ENCODE measurements at regions not wholly inside any gene's neighbourhood (a gene's known extent, or its start where the extent isn't known, plus 50 kb on each side); places are given as distances from the start of the nearest gene placed in this dataset.

DNA sequence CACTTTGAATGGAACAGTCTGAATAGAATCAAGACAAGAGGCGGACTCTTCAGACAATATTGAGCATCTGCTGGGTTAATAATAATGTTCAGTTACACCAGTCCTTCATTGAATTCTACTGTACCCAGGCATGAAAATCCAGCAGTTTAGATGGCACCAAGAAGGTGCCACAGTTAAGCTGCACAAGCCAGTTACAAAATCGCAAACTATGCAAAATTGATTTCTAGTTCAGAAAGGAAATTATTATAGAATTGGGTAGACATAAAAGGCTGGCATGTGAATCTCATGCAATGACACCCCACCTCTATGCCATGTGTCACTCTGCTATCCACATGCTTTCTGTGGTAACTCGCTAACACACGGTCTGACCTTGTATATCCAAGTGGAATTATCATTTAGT is 105.8 kb upstream of the VCX3A start:
- Histone ChIP-seq H3K9me3 (ENCODE audit: control insufficient read depth, insufficient read depth, low read depth, low read length) (no peaks in the 10 kb centered on the region), H4K20me1 (ENCODE audit: control insufficient read depth, extremely low read depth, insufficient read depth, low read length) (no peaks in the 10 kb centered on the region)
- TF ChIP-seq, protein P1, sequence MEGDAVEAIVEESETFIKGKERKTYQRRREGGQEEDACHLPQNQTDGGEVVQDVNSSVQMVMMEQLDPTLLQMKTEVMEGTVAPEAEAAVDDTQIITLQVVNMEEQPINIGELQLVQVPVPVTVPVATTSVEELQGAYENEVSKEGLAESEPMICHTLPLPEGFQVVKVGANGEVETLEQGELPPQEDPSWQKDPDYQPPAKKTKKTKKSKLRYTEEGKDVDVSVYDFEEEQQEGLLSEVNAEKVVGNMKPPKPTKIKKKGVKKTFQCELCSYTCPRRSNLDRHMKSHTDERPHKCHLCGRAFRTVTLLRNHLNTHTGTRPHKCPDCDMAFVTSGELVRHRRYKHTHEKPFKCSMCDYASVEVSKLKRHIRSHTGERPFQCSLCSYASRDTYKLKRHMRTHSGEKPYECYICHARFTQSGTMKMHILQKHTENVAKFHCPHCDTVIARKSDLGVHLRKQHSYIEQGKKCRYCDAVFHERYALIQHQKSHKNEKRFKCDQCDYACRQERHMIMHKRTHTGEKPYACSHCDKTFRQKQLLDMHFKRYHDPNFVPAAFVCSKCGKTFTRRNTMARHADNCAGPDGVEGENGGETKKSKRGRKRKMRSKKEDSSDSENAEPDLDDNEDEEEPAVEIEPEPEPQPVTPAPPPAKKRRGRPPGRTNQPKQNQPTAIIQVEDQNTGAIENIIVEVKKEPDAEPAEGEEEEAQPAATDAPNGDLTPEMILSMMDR (conservative IDR thresholded peaks at IDR 0.05 in 1 of 2, IDR thresholded peaks at IDR 0.05 in 1 of 2; ENCODE audit: low read depth in 1 of 2, low read length in 2 of 2): no peak
- TF ChIP-seq EZH2 (IDR thresholded peaks at IDR 0.05; ENCODE audit: low read length, missing control alignments): no peak

DNA sequence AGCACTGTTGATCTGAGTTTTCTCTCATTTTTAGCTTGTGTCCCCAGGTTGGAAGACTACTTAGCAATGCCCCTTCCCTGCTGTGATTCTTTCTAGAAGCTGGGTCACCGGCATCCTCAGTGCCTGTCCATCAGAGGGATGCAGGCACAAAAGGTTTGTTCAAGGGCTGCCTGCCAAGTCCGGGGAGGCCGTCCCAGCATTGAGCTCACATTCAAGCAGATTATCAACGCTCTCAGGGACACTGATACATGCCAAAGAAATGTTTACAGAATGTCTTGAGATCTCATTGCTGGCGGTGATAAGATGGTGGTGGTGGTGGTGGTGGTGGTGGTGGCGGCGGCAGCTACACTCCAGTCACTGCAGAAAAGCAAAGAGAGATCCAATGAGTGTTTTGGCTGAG is 79.6 kb upstream of the VCX3A start:
- no peaks in the 10 kb centered on the region for H3K27me3 ChIP-seq (ENCODE audit: control insufficient read depth, insufficient read depth, low read length)
- H3K36me3 ChIP-seq (ENCODE audit: control insufficient read depth, insufficient read depth, low read length): no peaks in the 10 kb centered on the region
- H3K4me2 ChIP-seq (ENCODE audit: extremely low read depth, insufficient read depth, low read length): no peak overlapping the region
- no peaks in the 10 kb centered on the region for H3K4me1 ChIP-seq (ENCODE audit: control insufficient read depth, extremely low read depth, insufficient read depth, low read length)
- H3K4me3 ChIP-seq (replicated peaks in 1 of 4; ENCODE audit: control extremely low read depth in 1 of 4, insufficient read depth in 1 of 4, low read depth in 3 of 4, low read length in 4 of 4): no peak overlapping the region
- no peak overlapping the region for H3K27ac ChIP-seq (ENCODE audit: insufficient read depth, low read length)
- H3K9ac ChIP-seq (ENCODE audit: insufficient read depth, low read length): no peak overlapping the region
- H3K9me3 ChIP-seq (ENCODE audit: control insufficient read depth, insufficient read depth, low read depth, low read length): no peaks in the 10 kb centered on the region
- TF ChIP-seq EZH2 (IDR thresholded peaks at IDR 0.05; ENCODE audit: low read length, missing control alignments): no peak
- DNase-seq (ENCODE audit: low read depth in 2 of 2): no peak
- no peaks in the 10 kb centered on the region for H3K79me2 ChIP-seq (ENCODE audit: control insufficient read depth, insufficient read depth, low read length)
- H2AFZ ChIP-seq (ENCODE audit: low read length): no peak overlapping the region
- H4K20me1 ChIP-seq (ENCODE audit: control insufficient read depth, extremely low read depth, insufficient read depth, low read length): no peaks in the 10 kb centered on the region

More for the DNA sequence above, 105.8 kb upstream of the VCX3A start:
- no peaks in the 10 kb centered on the region for H3K79me2 ChIP-seq (ENCODE audit: control insufficient read depth, insufficient read depth, low read length)
- no peak overlapping the region for H2AFZ ChIP-seq (ENCODE audit: low read length)
- no peak overlapping the region for H3K4me2 ChIP-seq (ENCODE audit: extremely low read depth, insufficient read depth, low read length)
- H3K36me3 ChIP-seq (ENCODE audit: control insufficient read depth, insufficient read depth, low read length): no peaks in the 10 kb centered on the region
- no peaks in the 10 kb centered on the region for H3K27me3 ChIP-seq (ENCODE audit: control insufficient read depth, insufficient read depth, low read length)
- no peak overlapping the region for H3K9ac ChIP-seq (ENCODE audit: insufficient read depth, low read length)
- no peak for DNase-seq (ENCODE audit: low read depth in 2 of 2)
- H3K4me3 ChIP-seq (replicated peaks in 1 of 4; ENCODE audit: control extremely low read depth in 1 of 4, insufficient read depth in 1 of 4, low read depth in 3 of 4, low read length in 4 of 4): no peak overlapping the region
- no peak overlapping the region for H3K27ac ChIP-seq (ENCODE audit: insufficient read depth, low read length)
- no peaks in the 10 kb centered on the region for H3K4me1 ChIP-seq (ENCODE audit: control insufficient read depth, extremely low read depth, insufficient read depth, low read length)

DNA sequence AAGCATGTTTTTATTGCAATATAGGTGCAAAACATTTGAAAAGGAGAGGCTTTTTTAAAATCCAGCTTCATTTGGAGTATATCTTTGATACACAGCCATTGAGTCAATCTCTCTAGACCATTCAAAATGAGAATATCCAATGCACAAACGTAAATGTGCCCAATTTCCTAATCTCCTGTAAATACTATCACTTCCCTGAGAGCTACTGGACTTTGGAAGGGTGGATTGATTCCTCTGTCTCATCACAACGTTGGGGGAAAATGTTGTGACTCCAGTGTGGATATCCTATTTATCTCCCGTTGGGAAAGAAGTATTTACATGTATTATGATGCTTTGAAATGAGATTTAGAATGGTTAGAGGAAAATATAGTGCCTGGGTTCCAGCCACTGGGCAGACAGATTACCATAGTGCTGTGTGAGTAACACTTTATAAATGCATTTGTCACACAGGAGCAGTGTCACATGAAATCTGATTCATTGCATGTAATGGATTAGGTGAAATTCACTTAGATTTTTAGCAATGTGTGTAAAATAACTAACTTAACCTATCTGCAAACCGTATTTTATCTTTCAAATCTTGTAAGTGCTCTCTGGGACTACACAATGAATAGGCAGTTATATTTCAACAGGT is 64.4 kb upstream of the VCX3A start:
- no peak overlapping the region for H3K4me3 ChIP-seq (replicated peaks in 1 of 4; ENCODE audit: control extremely low read depth in 1 of 4, insufficient read depth in 1 of 4, low read depth in 3 of 4, low read length in 4 of 4)
- H3K9me3 ChIP-seq (ENCODE audit: control insufficient read depth, insufficient read depth, low read depth, low read length): no peaks in the 10 kb centered on the region
- TF ChIP-seq, protein P1 (conservative IDR thresholded peaks at IDR 0.05 in 1 of 2, IDR thresholded peaks at IDR 0.05 in 1 of 2; ENCODE audit: low read depth in 1 of 2, low read length in 2 of 2): no peak
- TF ChIP-seq EZH2 (IDR thresholded peaks at IDR 0.05; ENCODE audit: low read length, missing control alignments): no peak
- H3K9ac ChIP-seq (ENCODE audit: insufficient read depth, low read length): no peak overlapping the region
- H3K4me2 ChIP-seq (ENCODE audit: extremely low read depth, insufficient read depth, low read length): no peak overlapping the region
- no peak overlapping the region for H3K27ac ChIP-seq (ENCODE audit: insufficient read depth, low read length)
- no peaks in the 10 kb centered on the region for H3K36me3 ChIP-seq (ENCODE audit: control insufficient read depth, insufficient read depth, low read length)
- H3K27me3 ChIP-seq (ENCODE audit: control insufficient read depth, insufficient read depth, low read length): no peaks in the 10 kb centered on the region
- no peaks in the 10 kb centered on the region for H4K20me1 ChIP-seq (ENCODE audit: control insufficient read depth, extremely low read depth, insufficient read depth, low read length)
- DNase-seq (ENCODE audit: low read depth in 2 of 2): no peak
- no peak overlapping the region for H2AFZ ChIP-seq (ENCODE audit: low read length)
- no peaks in the 10 kb centered on the region for H3K4me1 ChIP-seq (ENCODE audit: control insufficient read depth, extremely low read depth, insufficient read depth, low read length)
- no peaks in the 10 kb centered on the region for H3K79me2 ChIP-seq (ENCODE audit: control insufficient read depth, insufficient read depth, low read length)

Data from fibroblast of lung (primary cell).